ENCODE measurements at regions not wholly inside any gene's neighbourhood (a gene's known extent, or its start where the extent isn't known, plus 50 kb on each side); places are given as distances from the start of the nearest gene placed in this dataset.

DNA sequence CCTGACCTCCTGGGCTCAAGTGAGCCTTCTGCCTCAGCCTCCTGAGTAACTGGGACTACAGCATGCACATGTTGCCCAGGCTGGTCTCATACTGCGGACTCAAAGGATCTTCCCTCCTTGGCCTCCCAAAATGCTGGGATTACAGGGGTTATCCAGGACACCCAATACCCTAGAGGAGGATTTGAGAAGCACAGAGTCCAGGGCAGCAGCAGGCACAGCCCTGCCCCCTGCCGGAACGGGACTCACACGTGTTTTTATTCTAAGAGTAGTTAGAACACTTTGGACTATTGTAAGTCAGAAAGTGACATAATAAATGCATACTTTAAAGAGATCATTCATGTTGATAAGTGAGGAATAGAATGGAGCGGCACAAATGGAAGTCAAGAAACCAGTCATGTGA lies 80.2 kb downstream of the C6orf118 start:
- no peak for DNase-seq (ENCODE audit: low read depth)

DNA sequence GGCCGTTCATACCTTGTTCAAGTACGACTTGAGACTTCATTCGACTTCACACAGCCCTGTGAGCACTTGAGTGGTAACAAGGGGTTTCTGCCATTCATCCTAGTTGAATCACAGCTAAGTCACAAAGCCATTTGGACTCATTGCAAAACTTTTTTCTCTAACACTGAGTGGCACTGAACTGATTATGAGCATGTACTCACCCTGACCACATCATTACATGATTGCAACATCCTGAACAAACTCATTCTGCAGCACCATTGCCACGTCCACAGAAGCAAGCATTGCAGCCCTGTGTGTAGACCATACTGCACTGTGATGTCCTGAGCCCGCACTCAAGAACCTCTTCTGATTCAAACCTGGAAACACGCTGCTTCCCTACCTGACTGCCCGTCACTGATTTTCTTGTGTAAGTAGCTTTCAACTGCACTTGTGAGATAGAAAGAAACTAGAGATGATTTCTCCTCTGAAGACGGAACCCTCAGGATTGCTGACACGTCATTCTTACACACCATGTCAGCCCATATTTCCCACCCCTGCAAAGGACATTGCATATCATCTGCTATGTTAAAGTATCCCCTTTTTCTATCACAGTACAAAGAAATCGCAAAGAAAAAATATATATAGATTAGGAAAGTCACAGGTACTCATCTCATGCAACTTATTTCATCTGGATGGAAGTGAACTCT lies 81.6 kb downstream of the C6orf118 start:
- DNase-seq (ENCODE audit: low read depth), result peak; percentile 94

DNA sequence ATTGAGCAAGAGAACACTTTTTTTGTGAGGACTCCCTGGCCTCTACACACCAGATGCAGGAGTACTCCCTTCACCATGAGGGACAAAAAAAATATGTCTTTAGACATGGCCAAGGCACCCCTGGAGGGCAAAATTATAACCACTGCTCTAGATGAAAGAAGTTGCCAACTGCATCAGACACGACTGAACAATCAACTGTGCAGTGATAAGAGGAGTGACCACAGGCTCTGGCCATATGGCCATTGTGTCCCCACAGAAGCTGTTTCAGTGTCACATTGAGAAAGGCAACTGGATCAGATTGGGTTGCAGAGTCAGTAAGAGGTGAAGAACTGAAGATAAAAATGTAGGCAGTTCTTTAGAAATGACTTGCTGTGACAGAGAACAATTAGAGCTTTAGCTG lies 85.7 kb downstream of the C6orf118 start:
- no peak for DNase-seq (ENCODE audit: low read depth)

DNA sequence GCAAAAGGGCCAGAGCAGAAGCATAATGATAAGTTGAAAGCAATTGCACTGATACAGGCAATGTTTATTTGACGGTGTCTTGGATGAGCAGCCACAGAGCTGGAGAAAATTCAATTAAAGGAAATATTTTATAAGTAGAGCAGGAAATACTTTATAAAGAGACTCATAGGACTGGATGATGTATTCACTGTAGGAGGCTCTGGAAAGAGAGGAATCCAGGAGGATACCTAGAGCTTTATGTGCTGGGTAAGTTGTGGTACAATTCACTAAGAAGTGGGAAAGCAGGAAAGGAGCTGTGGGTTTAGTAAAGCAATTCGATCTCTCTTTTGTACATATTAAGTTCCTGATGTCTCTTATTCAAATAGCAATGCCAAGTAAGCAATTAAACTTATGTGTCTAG lies 86.3 kb downstream of the C6orf118 start:
- no peak for DNase-seq (ENCODE audit: low read depth)

DNA sequence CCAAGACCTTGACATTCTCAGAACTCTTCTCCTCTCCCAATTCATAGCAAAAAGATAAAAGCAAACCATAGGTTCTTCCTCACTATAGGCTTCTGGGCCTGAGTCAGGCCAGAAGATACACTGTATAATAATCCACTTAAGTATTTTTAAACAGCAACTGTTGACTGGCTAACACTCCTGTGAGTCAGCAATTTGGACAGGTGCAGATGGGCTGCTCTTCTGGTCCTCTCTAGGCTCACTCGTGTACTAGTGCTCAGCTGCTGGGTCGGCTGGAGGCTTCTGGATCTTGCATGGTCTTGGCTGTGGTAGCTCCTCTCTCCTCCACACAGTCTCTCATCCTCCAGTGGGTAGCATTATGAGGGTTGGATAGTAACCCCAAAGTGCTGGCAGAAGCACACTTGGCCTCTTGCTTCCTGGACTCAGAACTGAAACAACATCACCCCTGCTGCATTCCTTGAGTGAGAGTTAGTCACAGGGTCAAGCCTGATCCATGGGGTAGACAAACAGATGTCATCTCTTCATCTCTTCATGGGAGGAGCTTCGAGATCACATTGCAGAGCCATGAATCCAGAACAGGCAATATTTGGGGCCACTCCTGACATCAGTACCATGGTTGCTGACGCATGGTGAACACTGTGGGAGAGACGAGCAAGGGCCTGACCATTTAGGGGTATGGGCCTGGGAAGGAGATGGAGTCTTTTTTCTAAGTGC lies 86.9 kb downstream of the C6orf118 start:
- no peak for DNase-seq (ENCODE audit: low read depth)

DNA sequence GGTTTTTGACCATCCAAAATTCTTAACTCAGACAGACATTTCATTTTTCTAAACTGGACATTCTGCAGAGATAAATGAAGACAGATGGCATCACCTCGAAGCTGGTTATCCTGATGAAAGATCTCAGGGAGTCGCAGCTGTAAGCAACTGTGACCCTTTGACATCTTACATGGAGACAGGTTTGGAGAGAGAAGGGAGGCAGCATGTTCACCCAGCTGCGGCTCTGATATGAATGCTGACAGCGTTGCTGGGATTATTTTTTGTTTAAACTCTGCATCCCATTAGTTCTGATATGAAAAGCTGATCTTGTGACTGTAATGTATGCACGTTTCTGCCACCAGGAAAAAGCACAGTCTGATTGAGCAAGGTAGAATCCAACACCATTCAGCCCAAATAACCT lies 89.4 kb downstream of the C6orf118 start:
- DNase-seq (ENCODE audit: low read depth), result no peak

DNA sequence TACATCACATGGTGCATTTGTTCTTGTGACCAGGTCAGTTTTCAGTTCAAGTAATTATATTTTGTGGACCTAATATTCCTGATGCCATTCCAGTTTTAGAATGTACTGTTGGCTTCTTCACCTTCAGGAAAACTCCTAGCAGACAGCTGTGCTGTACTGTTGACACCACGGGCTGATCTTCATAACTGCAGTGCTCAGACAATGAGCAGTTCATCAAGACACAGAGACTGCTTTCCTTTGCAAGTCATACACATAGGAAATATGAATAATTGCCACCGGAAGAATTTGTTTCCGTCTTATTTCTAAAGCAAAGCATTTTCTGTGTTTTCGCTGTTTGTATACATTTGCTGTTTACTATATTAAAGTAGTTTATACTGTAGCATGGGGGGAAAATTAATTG lies 89.8 kb downstream of the C6orf118 start:
- DNase-seq (ENCODE audit: low read depth), result no peak

DNA sequence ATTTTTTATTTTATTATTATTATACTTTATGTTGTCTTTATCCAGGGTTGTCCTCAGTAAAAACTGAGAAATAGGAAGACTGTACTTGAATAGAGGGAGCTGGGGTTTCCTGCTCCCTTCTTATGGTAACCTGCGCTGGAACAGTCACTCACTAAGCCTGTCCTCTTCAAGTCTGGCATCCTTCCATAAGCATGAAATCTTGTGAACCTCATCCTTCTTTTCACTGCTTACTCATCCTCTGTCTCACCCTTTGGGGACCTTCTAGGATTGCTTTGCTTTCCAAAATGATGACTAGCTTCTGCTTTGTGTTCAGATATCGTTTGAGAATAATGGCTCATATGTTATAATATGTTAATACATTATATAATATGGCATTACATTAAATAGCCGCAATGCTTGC lies 90.6 kb downstream of the C6orf118 start:
- DNase-seq (ENCODE audit: low read depth), result peak; percentile 46

DNA sequence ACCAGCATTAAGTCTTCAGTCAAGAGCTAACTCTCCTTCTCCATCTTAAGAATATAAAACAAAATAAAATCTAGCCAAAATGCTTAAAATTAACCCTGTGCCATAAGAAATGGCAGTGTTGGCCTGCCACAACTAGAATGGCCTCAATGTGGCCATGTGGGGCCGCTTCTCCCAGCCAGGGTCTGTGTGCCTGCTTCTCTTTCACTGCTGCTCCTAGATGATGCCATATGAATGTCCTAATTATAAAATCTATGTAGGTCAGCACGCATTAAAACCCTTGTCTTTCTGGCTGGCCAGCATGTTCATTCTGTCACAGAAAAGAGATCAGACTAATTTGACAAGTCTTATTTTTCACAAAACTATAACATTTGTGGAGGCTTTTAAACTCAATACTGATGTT lies 102.6 kb downstream of the C6orf118 start:
- no peak for DNase-seq (ENCODE audit: low read depth)

DNA sequence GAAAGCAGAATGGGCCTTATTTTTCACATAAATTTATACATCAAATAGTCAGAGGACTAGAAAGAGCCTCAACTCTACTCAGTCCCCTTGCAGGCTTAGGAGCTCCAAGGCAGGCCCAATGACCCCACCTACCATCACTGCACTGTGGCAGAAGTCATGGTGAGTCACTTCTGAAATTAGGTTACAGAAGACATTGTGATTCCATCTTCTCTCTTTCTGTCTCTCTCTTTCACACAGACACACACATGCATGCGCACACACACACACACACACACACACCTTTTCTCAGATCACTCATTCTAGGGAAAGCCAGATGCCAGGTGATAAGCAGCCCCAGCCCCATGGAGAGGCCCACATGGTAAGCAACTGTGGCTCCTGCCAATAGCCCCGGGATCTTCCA lies 103.8 kb downstream of the C6orf118 start:
- DNase-seq (ENCODE audit: low read depth), result no peak

DNA sequence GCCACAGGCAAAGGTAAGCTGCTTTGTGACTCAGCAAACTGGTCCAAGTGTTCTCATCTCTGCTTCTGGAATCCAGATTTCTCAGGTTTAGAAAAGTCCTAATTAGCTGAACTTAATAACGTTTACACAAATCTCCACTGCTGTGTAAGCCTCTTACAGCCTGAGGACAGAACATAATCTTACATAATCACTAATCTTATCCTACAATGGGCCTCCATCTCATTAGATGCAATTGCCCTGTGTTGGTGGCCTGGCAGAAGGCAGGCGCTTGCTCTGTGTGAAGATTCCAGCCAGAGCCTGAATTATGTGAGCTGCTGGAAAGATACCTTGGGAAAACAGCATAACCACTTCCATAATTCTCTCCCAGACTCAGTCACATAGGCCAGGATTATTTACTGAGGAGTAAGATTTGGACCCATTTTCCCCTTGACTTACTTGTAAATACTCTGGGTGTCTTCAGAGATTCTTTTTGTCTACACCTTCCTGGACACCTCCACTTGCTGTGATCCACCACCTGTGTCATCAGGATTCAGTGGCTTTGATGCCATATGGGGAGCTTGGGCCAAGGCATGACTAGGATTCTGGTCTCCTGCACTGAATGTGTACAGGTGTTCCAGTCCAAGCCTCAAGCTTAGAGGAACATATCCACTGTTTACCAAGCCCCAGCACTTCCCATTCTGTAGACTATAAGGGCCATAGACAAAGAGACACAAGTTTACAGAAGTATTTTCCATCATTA lies 104.4 kb downstream of the C6orf118 start:
- peak; percentile 40 for DNase-seq (ENCODE audit: low read depth)

DNA sequence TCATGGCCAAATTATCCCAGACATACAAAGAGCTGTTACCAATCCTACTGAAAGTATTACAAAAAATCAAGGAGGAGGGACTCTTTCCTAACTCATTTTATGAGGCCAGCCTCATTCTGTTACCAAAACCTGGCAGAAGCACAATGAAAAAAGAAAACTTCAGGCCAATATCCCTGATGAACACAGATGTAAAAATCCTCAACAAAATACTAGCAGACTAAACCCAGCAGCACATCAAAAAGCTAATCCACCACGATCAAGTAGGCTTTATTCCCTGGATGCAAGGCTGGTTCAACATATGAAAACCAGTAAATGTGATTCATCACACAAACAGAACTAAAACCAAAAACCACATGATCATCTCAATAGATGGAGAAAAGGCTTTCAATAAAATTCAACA lies 109.2 kb downstream of the C6orf118 start:
- DNase-seq (ENCODE audit: low read depth), result no peak

DNA sequence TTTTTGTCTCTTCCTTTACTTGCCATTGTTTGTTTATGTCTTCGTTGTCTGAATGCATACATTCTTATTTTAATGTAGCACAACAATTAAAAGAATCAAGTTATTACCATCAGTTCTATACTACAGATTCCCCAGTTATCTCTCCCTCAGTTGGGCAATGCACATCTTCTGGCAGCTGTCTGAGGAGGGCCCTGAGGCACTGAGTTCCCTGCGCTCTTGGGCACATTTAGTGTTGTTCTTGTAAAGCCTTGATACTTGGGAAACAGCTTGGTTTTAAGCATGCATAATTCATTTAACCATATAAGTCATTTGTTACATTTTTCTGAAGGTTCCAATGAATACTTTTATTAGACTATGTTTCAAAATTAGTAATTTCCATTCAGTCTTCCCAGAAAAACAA lies 117.9 kb downstream of the C6orf118 start:
- DNase-seq (ENCODE audit: low read depth), result no peak

DNA sequence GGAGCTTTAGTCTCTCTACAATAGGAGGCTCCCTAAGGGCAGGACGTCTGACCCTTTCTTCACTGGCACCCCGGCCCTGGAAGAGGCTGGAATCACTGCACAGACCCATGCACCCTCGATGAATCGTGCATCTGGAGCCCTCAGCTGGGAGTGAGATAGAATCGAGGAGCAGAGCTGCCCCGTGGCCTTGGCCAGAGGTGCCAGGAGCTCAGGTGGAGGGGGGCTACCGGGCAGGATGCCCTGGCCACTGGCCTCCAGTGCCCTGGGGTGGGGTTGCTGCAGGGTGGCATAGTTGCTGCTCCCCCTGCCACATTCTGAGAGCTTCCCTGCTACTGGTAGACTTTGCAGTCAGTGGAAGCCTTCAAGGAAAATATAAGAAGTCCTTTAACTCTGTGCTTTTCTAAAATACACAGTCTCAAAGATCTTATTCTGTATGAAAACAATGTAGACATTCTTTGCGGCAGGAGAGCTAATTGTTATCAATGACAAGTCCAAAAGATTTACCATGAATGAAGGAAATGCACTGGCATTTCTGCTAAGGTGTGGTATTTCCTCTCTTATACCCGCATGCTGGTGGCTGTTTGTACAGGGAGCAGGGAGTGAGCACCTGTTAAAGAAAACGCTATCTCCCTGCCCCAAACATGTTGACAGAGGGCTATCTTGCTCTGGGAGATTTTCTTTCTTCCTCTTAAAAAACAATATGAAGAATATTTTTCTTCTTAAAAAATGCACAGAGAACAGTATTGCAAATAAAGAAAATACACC lies 122.8 kb downstream of the C6orf118 start:
- DNase-seq (ENCODE audit: low read depth), result no peak

DNA sequence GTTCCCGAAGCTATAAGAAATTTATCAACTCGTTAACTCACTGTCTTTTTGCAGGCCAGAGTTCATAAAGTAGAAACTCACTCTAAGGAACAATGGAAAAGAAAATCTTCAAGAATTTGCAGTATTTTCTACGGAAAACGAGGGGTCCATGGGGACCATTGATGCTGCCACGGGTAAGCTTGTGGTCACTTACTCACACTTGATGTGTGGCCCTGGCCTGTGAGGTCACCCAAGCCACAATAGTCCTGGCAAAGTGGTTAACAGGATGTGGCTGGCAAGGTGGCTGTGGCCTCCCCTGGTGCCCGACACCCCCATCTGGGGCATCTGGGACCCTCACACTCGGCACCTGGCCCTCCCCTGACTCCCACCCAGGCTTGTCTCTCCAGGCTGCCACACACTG lies 123.4 kb downstream of the C6orf118 start:
- DNase-seq (ENCODE audit: low read depth), result peak; percentile 22

DNA sequence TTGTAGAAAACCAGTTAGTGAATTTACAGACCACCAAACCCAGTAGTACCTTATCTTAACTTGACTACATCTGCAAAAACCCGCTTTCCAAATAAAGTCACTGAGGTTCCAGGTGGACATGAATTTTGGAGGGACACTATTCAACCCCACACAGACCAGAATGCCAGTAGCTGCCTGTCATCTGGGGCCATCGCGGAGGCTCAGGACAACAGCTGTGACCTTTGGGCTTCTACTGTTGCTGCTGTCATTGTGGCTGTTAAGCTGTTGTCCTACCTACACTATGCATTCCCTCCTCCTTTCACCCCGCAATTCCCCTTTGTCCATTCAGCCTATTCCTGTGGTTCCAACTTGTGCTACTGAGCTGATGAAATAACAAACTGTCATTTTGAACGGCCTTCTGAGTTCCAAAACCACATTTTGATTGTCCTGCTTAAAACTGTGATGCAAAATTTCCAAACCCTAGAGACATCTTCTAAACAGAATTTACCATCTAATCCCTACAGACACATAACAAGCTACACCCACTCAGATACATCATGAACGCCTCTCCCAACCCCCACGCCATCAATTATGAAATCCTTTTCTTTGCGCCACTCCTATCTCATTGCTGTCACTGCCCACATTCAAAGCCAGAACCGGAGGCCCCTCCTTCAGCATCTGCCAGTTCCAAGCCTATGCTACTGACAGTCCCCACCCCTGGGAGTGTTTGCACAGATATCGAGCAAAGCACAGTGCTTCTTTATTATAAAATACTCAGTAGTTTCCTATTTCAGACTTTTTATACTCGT lies 125.0 kb downstream of the C6orf118 start:
- DNase-seq (ENCODE audit: low read depth), result no peak

DNA sequence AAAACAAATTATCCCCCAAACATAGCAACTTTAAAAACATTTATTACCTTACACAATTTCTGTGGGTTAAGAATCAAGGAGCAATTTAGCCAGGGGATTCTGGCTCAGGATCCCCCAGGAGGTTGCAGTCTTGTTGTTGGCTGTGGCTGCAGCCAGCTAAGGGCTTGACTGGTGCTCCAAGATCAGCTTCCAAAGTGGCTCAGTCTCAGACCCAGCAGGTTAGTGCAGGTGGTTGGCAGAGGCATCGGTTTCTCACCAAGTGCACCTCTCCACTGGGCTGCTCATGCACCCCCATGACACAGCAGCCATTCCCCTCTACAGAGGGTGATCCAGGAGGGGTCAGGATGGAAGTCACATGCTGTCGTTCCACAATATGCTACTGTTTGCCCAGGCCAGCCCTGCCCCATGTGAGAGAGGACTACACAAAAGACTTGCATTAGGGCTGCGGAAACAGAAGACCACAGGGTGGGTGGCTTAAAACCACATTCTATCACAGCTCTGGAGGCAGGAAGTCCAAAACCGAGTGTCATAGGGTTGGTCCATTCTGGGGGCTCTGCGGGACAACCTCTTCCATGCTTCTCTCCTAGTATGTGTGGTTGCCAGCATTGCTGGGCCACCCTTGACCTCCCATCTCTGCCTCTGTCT lies 125.8 kb downstream of the C6orf118 start:
- no peak for DNase-seq (ENCODE audit: low read depth)

DNA sequence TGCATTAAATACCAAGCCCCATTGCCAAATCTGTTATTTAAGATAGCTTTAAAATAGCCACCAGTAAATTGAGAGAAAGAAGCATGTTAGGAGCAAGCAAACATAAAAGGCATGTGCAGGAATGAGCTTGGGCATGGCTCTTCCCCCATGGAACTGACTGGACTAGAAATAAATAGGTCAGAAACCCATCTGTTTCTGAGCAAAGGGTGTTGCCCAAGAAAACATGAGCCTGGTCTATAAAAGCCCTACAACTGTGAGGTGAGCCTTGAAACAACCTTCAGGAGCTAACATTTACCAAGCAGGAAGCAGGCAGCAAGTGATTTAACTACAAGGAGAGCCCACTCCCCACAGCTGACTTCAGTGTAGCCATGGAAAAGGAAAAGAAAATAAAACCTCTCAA lies 126.3 kb downstream of the C6orf118 start:
- no peak for DNase-seq (ENCODE audit: low read depth)

DNA sequence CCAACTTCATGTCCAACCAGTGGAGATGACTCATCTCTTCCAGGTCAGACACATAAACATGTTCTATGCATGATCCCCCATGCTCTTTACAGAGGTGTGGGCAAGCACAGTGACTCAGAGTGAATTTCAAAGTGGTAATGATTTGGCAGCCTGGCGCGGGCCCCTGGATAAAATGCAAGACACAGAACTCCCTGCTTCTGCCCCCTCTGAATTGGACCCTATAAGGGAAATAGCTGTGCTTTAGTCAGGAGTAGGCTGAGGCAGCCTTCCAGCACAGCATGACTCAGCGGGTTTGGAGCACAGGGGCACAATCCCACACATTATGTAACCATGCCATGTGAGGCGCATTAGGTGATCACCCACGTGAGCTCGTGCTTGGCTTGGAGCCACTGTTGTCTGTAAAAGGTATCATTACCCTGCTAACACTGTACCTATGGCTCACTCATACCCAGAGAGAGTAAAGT lies 127.4 kb downstream of the C6orf118 start:
- peak; percentile 97 for DNase-seq (ENCODE audit: low read depth)

DNA sequence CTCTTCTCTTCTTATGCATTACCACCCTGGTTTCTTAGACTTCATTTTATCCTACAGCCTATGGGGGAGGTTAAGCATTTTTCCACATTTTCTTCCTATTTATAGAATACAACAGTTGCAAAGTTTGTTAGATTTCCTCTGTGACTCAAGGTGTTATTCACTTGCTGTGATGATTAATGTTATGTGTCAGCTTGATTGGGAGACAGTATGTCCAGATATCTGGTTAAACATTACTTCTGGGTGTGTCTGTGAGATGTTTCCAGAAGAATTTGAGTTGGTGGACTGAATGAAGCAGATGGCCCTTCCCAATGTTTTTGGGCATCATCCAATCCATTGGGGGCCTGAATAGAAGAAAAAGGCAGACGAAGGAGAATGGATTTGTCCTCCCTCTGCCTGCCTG lies 131.3 kb downstream of the C6orf118 start:
- peak; percentile 95 for DNase-seq (ENCODE audit: low read depth)

DNA sequence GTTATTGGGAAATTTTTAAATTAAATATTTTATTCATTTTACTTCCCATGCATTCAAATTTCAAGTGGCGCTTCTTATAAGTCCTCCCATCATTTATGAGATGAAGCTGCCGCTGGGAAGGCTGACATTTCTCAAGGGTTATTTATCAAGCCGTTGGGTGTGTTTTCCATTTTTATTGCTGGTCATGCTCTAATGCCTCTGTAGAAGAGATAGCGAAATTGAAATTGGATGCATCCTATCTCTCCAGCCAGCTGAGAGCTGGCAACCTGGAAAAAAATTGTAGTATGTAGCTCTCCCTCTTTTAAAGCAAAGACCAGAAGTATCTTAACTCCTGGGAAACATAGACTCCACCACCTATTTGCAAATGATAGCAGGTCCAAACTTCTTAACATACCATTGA lies 135.9 kb downstream of the C6orf118 start:
- DNase-seq (ENCODE audit: low read depth), result no peak

Data from renal cortical epithelial cell (primary cell).